ENCODE measurements at regions not wholly inside any gene's neighbourhood (a gene's known extent, or its start where the extent isn't known, plus 50 kb on each side); places are given as distances from the start of the nearest gene placed in this dataset.

DNA sequence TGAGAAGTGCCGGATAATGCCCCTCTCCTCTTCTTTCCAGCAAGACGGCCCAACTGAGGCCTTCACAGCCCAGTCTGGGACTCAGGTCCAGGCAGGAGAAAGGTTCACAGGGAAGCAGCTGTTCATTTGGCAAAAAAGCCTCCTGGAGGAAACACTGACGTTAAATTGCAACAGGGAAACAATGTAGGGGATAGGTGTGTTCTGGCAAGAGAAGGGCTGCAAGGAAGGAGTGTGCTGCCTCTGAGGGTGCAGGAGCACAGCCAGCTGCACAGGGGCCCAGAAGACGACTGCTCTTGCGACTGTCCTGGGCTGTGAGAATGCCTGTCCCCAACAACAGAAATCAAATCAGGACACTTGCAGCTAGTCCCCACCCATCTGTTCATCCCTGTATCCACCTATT, 70.6 kb upstream of the PMEPA1 start:
- WGBS (ENCODE audit: missing lambda C conversion rate) = 91% methylated on average over 5 of the region's 5 CpGs
- CTCF ChIA-PET = interaction anchor here (1.3 kb wide), 1 partner anchor 400 kb away, joined by 3 read pairs; no protein-coding TSS in a partner anchor
- peaks cover 20% of the 10 kb centered on the region for H3K4me1 ChIP-seq
- DNase-seq (ENCODE audit: low read depth in 1 of 2, low spot score in 1 of 2) (no peak), FAIRE-seq (no peak), ATAC-seq (no peak)
- no peak overlapping the region for H3K4me3 ChIP-seq
- TF ChIP-seq ZNF302 (CRISPR knock-in tag; IDR thresholded peaks at IDR 0.05) (no peak), NPAS2 (CRISPR knock-in tag; IDR thresholded peaks at IDR 0.05; ENCODE audit: borderline replicate concordance) (no peak), CHD4 (IDR thresholded peaks at IDR 0.05; ENCODE audit: borderline replicate concordance) (no peak), HDAC2 (IDR thresholded peaks at IDR 0.05) (no peak), CBX8 (IDR thresholded peaks at IDR 0.05) (no peak), CHD2 (IDR thresholded peaks at IDR 0.05; ENCODE audit: low read length, partially characterized antibody) (no peak)
- TF ChIP-seq, protein P1, sequence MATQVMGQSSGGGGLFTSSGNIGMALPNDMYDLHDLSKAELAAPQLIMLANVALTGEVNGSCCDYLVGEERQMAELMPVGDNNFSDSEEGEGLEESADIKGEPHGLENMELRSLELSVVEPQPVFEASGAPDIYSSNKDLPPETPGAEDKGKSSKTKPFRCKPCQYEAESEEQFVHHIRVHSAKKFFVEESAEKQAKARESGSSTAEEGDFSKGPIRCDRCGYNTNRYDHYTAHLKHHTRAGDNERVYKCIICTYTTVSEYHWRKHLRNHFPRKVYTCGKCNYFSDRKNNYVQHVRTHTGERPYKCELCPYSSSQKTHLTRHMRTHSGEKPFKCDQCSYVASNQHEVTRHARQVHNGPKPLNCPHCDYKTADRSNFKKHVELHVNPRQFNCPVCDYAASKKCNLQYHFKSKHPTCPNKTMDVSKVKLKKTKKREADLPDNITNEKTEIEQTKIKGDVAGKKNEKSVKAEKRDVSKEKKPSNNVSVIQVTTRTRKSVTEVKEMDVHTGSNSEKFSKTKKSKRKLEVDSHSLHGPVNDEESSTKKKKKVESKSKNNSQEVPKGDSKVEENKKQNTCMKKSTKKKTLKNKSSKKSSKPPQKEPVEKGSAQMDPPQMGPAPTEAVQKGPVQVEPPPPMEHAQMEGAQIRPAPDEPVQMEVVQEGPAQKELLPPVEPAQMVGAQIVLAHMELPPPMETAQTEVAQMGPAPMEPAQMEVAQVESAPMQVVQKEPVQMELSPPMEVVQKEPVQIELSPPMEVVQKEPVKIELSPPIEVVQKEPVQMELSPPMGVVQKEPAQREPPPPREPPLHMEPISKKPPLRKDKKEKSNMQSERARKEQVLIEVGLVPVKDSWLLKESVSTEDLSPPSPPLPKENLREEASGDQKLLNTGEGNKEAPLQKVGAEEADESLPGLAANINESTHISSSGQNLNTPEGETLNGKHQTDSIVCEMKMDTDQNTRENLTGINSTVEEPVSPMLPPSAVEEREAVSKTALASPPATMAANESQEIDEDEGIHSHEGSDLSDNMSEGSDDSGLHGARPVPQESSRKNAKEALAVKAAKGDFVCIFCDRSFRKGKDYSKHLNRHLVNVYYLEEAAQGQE (IDR thresholded peaks at IDR 0.05) = no peak
- no peak overlapping the region for H3K4me2 ChIP-seq
- peaks cover 5% of the 10 kb centered on the region for H3K9me3 ChIP-seq
- H3K27ac ChIP-seq = peak overlapping the region; percentile 47 to 62; a peak in 4 of 6 replicates
- POLR2A ChIA-PET = no interaction called here

DNA sequence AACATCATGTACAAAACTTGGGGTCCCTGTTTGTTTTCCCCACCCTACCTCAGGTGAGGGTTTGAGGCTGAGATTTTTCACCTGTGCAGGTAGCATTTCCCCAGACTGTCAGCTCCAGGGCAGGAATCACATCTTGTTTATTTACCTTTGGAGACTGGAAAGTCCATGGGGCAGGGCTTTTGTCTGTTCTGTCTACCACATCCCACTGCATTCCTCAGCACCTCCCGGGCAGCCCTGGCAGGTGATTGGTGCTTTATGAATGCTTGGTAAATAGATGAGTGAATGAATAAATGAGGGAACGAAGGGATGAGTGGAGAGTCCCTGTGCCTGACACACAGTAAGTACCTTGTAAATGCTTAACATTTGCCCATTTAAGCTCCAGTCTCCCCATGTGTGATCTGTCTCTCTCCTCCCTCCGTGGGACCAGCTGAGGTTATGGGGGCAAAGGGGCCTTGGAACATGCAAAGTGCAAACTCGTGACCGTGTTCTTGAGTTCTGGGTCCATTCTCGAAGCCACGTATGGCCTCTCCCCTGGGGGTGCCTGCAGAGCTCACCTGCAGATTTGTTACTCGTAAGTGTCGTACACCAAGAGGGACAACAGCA, 69.7 kb upstream of the PMEPA1 start:
- no peak overlapping the region for H3K4me3 ChIP-seq
- peak in 1 of 2 experiments; percentile 57 for DNase-seq (ENCODE audit: low read depth in 1 of 2, low spot score in 1 of 2)
- 60% methylated on average over 9 of the region's 9 CpGs for WGBS (ENCODE audit: missing lambda C conversion rate)
- CTCF ChIA-PET = interaction anchor here (0.9 to 1.3 kb wide), 3 partner anchors 41 to 308 kb away, joined by 3 read pairs; no protein-coding TSS in a partner anchor
- H3K27ac ChIP-seq = peak overlapping the region; percentile 47 to 62; a peak in 5 of 6 replicates
- ATAC-seq = peak in 1 of 2 experiments; percentile 67; a peak in 3 of 6 replicates
- H3K4me1 ChIP-seq = peaks cover 20% of the 10 kb centered on the region
- TF ChIP-seq CHD2 (IDR thresholded peaks at IDR 0.05; ENCODE audit: low read length, partially characterized antibody) = no peak
- TF ChIP-seq HOXB13 (CRISPR knock-in tag; IDR thresholded peaks at IDR 0.05; ENCODE audit: low read depth) = no peak
- no peak for TF ChIP-seq EHMT2 (IDR thresholded peaks at IDR 0.05; ENCODE audit: low read depth)
- no peak for TF ChIP-seq GATA3 (IDR thresholded peaks at IDR 0.05; ENCODE audit: borderline replicate concordance)
- TF ChIP-seq EP300 (IDR thresholded peaks at IDR 0.05) = no peak
- TF ChIP-seq ZSCAN20 (CRISPR knock-in tag; IDR thresholded peaks at IDR 0.05) = no peak
- no peak for TF ChIP-seq HOXB5 (CRISPR knock-in tag; IDR thresholded peaks at IDR 0.05)
- no peak for TF ChIP-seq TFCP2L1 (CRISPR knock-in tag; IDR thresholded peaks at IDR 0.05)
- no peak for TF ChIP-seq CEBPB (IDR thresholded peaks at IDR 0.05)
- TF ChIP-seq RAD21 (conservative IDR thresholded peaks at IDR 0.05 in 1 of 2, IDR thresholded peaks at IDR 0.05 in 1 of 2) = no peak
- TF ChIP-seq RCOR1 (IDR thresholded peaks at IDR 0.05; ENCODE audit: low read depth, low read length) = no peak
- no peak for TF ChIP-seq CHD4 (IDR thresholded peaks at IDR 0.05; ENCODE audit: borderline replicate concordance)
- no peak for TF ChIP-seq NR3C1 (IDR thresholded peaks at IDR 0.05)
- no peak for TF ChIP-seq ZNF302 (CRISPR knock-in tag; IDR thresholded peaks at IDR 0.05)
- no peak for FAIRE-seq
- peak overlapping the region; percentile 54 for H3K4me2 ChIP-seq
- H3K9me3 ChIP-seq = peaks cover 13% of the 10 kb centered on the region
- POLR2A ChIA-PET = no interaction called here

- FAIRE-seq (no peak), ATAC-seq (no peak), DNase-seq (ENCODE audit: low read depth in 1 of 2, low spot score in 1 of 2) (no peak)
- peaks cover 13% of the 10 kb centered on the region for H3K9me3 ChIP-seq
- CTCF ChIA-PET = no interaction called here
- H3K4me2 ChIP-seq = no peak overlapping the region
- POLR2A ChIA-PET = no interaction called here
- H3K4me1 ChIP-seq = peaks cover 31% of the 10 kb centered on the region
- 92% methylated on average over 2 of the region's 2 CpGs for WGBS (ENCODE audit: missing lambda C conversion rate)
- H3K27ac ChIP-seq = peak overlapping the region in 1 of 2 experiments; percentile 62; a peak in 4 of 6 replicates
- no peak overlapping the region for H3K4me3 ChIP-seq
- TF ChIP-seq NFE2L2 (conservative IDR thresholded peaks at IDR 0.05; ENCODE audit: low read length) = no peak
- no peak for TF ChIP-seq BHLHE40 (IDR thresholded peaks at IDR 0.05; ENCODE audit: low read depth, low read length)
- TF ChIP-seq ZC3H11A (IDR thresholded peaks at IDR 0.05) = no peak
- TF ChIP-seq, protein P2, sequence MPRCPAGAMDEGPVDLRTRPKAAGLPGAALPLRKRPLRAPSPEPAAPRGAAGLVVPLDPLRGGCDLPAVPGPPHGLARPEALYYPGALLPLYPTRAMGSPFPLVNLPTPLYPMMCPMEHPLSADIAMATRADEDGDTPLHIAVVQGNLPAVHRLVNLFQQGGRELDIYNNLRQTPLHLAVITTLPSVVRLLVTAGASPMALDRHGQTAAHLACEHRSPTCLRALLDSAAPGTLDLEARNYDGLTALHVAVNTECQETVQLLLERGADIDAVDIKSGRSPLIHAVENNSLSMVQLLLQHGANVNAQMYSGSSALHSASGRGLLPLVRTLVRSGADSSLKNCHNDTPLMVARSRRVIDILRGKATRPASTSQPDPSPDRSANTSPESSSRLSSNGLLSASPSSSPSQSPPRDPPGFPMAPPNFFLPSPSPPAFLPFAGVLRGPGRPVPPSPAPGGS (IDR thresholded peaks at IDR 0.05) = no peak
- TF ChIP-seq, protein P3, sequence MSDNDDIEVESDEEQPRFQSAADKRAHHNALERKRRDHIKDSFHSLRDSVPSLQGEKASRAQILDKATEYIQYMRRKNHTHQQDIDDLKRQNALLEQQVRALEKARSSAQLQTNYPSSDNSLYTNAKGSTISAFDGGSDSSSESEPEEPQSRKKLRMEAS (IDR thresholded peaks at IDR 0.05) = no peak
- TF ChIP-seq RNF2 (IDR thresholded peaks at IDR 0.05; ENCODE audit: borderline replicate concordance, low read depth) = no peak
- no peak for TF ChIP-seq CHD4 (IDR thresholded peaks at IDR 0.05; ENCODE audit: borderline replicate concordance)
- no peak for TF ChIP-seq NPAS2 (CRISPR knock-in tag; IDR thresholded peaks at IDR 0.05; ENCODE audit: borderline replicate concordance)
- TF ChIP-seq ZSCAN20 (CRISPR knock-in tag; IDR thresholded peaks at IDR 0.05) = no peak
These were observed 68.1 kb upstream of the PMEPA1 start for GRCh38 chr20:57777911-57778310.

Measured in A549 (cell line).